ENCODE measurements at regions not wholly inside any gene's neighbourhood (a gene's known extent, or its start where the extent isn't known, plus 50 kb on each side); places are given as distances from the start of the nearest gene placed in this dataset.

DNA sequence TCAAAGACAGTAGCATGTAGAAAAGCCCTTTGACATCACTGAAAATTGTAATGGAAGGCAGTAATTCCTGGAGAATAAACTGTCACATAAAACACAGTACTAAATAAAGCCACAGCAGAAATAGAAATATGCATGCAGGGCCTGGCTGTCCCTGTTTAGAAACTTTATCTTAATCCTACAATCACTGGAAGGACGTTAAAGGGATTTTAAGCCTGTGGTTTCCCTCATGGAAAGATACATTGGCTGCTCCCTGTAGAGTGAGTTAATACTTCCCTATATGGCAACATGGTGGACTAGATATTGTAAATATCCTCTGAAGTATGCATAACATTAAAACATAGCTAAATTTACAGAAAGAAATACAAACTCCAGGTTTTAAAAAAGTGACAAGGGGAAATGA, 1334.9 kb upstream of the CELF2 start:
- Histone ChIP-seq H3K14ac (replicated peaks; ENCODE audit: low read depth, low read length) (no peak overlapping the region), H2BK120ac (ENCODE audit: low read depth, low read length) (no peak overlapping the region), H3K27ac (ENCODE audit: insufficient read depth, low read length) (no peak overlapping the region), H3K23ac (ENCODE audit: low read depth, low read length) (no peak overlapping the region; the same call in 1 of the 2 replicates), H3K4me2 (ENCODE audit: low read depth, low read length) (no peak overlapping the region), H3K4ac (ENCODE audit: low read depth, low read length) (no peak overlapping the region), H3K4me3 (ENCODE audit: insufficient read depth, low read depth, low read length) (no peak overlapping the region), H3K56ac (ENCODE audit: extremely low read depth, insufficient read depth, low read length) (no peak overlapping the region), H4K20me1 (ENCODE audit: insufficient read depth, low read length) (no peaks in the 10 kb centered on the region), H2BK5ac (ENCODE audit: low read depth, low read length, poor library complexity, severe bottlenecking) (peak overlapping the region; percentile 50), H2AK5ac (ENCODE audit: low read depth, low read length) (no peak overlapping the region), H2AFZ (replicated peaks; ENCODE audit: low read length, poor library complexity) (no peak overlapping the region), H4K8ac (ENCODE audit: low read depth in 2 of 2, low read length in 2 of 2) (0 out of 4 replicates have a peak overlapping the region, but pooled peaks of 1 of the 2 experiments have one; percentile 65), H2AK9ac (replicated peaks; ENCODE audit: low read depth, low read length, poor library complexity) (no peak overlapping the region), H3K79me1 (ENCODE audit: low read depth in 1 of 2, low read length in 2 of 2) (no peaks in the 10 kb centered on the region), H3K27me3 (ENCODE audit: control insufficient read depth, insufficient read depth, low read length) (no peaks in the 10 kb centered on the region), H2BK20ac (ENCODE audit: low read depth, low read length) (no peak overlapping the region), H3K9me1 (ENCODE audit: insufficient read depth, low read length) (no peaks in the 10 kb centered on the region), H3K9ac (ENCODE audit: low read depth, low read length) (no peak overlapping the region), H3K18ac (ENCODE audit: low read depth, low read length) (peak overlapping the region; percentile 73; the same call in 1 of the 2 replicates), H4K91ac (ENCODE audit: insufficient read depth, low read depth, low read length) (no peak overlapping the region), H3K9me3 (ENCODE audit: control insufficient read depth, insufficient read depth, low read length) (no peaks in the 10 kb centered on the region), H3K36me3 (ENCODE audit: control insufficient read depth, insufficient read depth, low read length) (no peaks in the 10 kb centered on the region), H3K4me1 (ENCODE audit: control insufficient read depth, insufficient read depth, low read length) (no peaks in the 10 kb centered on the region), H2BK15ac (ENCODE audit: low read depth, low read length) (no peak overlapping the region), H4K5ac (ENCODE audit: low read depth, low read length) (no peak overlapping the region)
- in situ Hi-C loops (cut with MboI; ENCODE audit: low sequenced_read_pairs) (no loop called here), intact Hi-C loops (cut with micrococcal nuclease) (no loop called here), dilution Hi-C loops (cut with HindIII; ENCODE audit: low sequenced_read_pairs, unreplicated experiment) (no loop called here)
- CTCF ChIA-PET: no interaction called here
- no TSS peak for BruUV-seq (replicated peaks)
- POLR2A ChIA-PET (ENCODE audit: unreplicated experiment): no interaction called here
- TF ChIP-seq MAZ (IDR thresholded peaks at IDR 0.05; ENCODE audit: borderline replicate concordance, low read depth, low read length): no peak
- no peak for TF ChIP-seq MXI1 (IDR thresholded peaks at IDR 0.05; ENCODE audit: borderline replicate concordance, low read depth, low read length)
- TF ChIP-seq, protein P1, sequence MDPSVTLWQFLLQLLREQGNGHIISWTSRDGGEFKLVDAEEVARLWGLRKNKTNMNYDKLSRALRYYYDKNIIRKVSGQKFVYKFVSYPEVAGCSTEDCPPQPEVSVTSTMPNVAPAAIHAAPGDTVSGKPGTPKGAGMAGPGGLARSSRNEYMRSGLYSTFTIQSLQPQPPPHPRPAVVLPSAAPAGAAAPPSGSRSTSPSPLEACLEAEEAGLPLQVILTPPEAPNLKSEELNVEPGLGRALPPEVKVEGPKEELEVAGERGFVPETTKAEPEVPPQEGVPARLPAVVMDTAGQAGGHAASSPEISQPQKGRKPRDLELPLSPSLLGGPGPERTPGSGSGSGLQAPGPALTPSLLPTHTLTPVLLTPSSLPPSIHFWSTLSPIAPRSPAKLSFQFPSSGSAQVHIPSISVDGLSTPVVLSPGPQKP (IDR thresholded peaks at IDR 0.05; ENCODE audit: borderline replicate concordance, low read depth, low read length): no peak
- no peak for TF ChIP-seq NFE2L2 (IDR thresholded peaks at IDR 0.05; ENCODE audit: low read depth, low read length)
- no peak for TF ChIP-seq FOS (IDR thresholded peaks at IDR 0.05; ENCODE audit: low read depth, low read length)
- peak; percentile 68 for ATAC-seq (ENCODE audit: low read depth)
- no CpG with 5 or more reads among the region's 1 CpG for WGBS, 2 experiments (ENCODE audit: extremely low coverage in 2 of 2, insufficient read length in 1 of 2)
- no peak for DNase-seq

Data from IMR-90 (cell line).